Fibroblast of the aortic adventitia (primary cell): ENCODE measurements at regions not wholly inside any gene's neighbourhood (a gene's known extent, or its start where the extent isn't known, plus 50 kb on each side); places are given as distances from the start of the nearest gene placed in this dataset.

Experiments used
- DNase-seq: peaks from one replicate; pipeline ENCODE4 v3.0.0-alpha.2; 2010; ENCODE audit warnings: low read depth
- H3K4me3 ChIP-seq: 2 replicates; pipeline ENCODE4 v1.5.1; 2011; ENCODE audit warnings: low read depth, mild to moderate bottlenecking, control low read depth, low read length, moderate library complexity
- CTCF ChIP-seq: IDR thresholded peaks from 2 replicates; pipeline ENCODE4 v1.5.1; 2011; ENCODE audit warnings: mild to moderate bottlenecking, low read length, control low read depth, inconsistent platforms; ENCODE audit not compliant: insufficient read depth

DNA sequence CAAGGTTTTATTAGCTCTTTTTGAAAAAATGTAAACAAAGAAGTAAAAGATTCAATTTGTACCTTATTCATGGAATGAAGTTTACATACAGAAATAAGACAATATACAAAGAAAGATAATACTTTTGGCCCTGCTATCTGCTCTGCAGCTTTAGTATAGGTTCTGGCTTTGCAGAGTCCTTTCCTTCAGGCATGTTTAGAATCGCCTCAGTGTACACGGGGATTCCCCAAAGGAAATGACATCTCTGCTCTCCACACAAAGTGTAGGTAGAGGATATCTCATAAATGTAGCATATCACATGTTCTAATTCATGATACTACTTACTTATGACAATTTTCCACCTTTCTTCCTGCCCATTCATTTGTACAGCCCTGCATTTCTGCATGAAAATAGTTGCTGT lies 222.6 kb upstream of the DPYD start:
- no peak for TF ChIP-seq CTCF
- H3K4me3 ChIP-seq, result no peak overlapping the region
- DNase-seq, result no peak

GRCh38 chr1:98133131-98133530 lies 212.3 kb upstream of the DPYD start:
- H3K4me3 ChIP-seq, result no peak overlapping the region
- no peak for TF ChIP-seq CTCF
- no peak for DNase-seq

DNA sequence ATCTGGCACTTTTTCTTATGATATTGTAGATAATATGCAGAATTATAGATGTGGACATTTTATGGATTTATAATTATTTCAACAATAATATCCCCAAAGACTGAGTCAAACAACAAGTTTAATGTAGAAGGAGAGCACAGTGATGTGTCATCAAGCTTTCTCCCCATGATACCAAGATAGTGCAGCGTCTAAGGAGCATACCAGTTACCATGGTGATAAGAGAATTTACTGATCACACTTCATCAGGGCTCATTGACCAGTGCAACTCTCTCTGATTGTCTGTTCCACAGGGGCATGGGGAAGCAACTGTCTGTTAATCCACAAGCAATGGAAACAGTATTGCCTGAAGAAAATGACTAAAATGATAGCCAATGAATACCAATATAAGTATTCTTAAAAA lies 209.6 kb upstream of the DPYD start:
- no peak for TF ChIP-seq CTCF
- DNase-seq, result no peak
- H3K4me3 ChIP-seq, result no peak overlapping the region

DNA sequence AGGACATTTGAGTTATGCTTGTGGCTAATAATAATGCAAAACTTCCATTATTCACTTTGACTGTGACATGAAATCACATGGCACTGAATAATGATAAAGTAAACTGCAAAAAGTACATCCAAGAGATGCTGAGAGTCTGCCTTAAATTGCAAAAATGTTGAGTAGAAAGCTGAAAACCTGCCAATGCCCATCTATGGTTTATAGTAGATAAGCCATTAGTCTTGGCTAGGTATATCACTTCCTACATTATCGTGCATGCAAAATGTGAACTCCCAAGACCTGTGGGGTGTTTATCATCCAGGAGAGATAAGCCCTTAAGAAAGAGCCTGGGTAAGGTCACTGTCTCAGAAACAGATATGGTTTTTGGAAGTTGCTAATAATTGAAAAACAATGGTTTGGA lies 208.7 kb upstream of the DPYD start:
- no peak overlapping the region for H3K4me3 ChIP-seq
- no peak for TF ChIP-seq CTCF
- peak; percentile 58 for DNase-seq

DNA sequence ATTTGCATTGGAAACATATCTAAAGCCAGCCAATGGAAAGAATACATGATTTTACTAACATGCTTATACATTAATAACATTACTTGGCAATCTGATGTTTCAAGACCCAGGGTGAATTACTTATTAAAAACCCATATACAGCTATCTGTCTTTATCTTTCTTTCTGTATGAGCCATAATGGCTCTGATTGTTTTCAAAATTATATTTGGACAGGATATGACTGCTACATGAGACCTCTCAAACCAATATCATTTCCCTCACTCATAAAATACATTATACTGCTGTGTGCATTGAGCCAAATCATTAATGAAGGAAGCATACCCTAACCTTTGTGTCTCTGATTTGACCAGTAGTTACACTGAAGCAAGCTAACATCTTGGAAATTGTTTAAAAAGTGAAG lies 205.9 kb upstream of the DPYD start:
- H3K4me3 ChIP-seq, result no peak overlapping the region
- no peak for TF ChIP-seq CTCF
- no peak for DNase-seq

GRCh38 chr1:98121646-98122045 lies 200.8 kb upstream of the DPYD start:
- H3K4me3 ChIP-seq, result no peak overlapping the region
- DNase-seq, result no peak
- no peak for TF ChIP-seq CTCF

- no peak overlapping the region for H3K4me3 ChIP-seq
- no peak for TF ChIP-seq CTCF
- no peak for DNase-seq
Measured at GRCh38 chr1:98119796-98120195, 199.0 kb upstream of the DPYD start.
